H1 (cell line): ENCODE measurements at regions not wholly inside any gene's neighbourhood (a gene's known extent, or its start where the extent isn't known, plus 50 kb on each side); places are given as distances from the start of the nearest gene placed in this dataset.
"Not testable (repeated sequence)": the region's sequence is repeated elsewhere in the genome, so short reads cannot be mapped to it uniquely, and the experiment has no call there.

Experiments
- CTCF ChIA-PET: fragments of 300-600 bp; sonication (Branson Sonifier 250); formaldehyde crosslinking; loops from one replicate; lab custom pipeline; 2021; ENCODE audit not compliant: partially characterized antibody; lab: Charles Lee
- POLR2A ChIA-PET: fragments of 300-600 bp; sonication (Branson Sonifier 250); formaldehyde crosslinking; loops from one replicate; lab custom pipeline; 2021; ENCODE audit warnings: inconsistent platforms; ENCODE audit not compliant: partially characterized antibody; lab: Charles Lee
- DNase-seq, 2 experiments: peaks; one replicate each; pipeline versions ENCODE4 v3.0.0 to v3.0.0-alpha.2; 2010 to 2022; ENCODE audit warnings: low spot score in 2 of 2, low read depth in 1 of 2, mixed read lengths in 1 of 2
- FAIRE-seq: peaks from 2 replicates; lab custom pipeline; 2011; peaks lifted over from hg19 to GRCh38; lab: Jason Lieb, UNC
- H2AFZ ChIP-seq: 2 replicates; pipeline ENCODE4 v1.8.1; 2012; ENCODE audit warnings: low read length, inconsistent platforms
- H2AK5ac ChIP-seq: 2 replicates; pipeline ENCODE4 v1.6.1; 2013; ENCODE audit warnings: low read depth, low read length
- H2BK120ac ChIP-seq: replicated peaks from 2 replicates; pipeline ENCODE3; 2013; ENCODE audit warnings: low read depth, low read length, inconsistent platforms
- H2BK12ac ChIP-seq: 2 replicates; pipeline ENCODE4 v1.6.1; 2013; ENCODE audit warnings: low read depth, low read length
- H2BK15ac ChIP-seq: 2 replicates; pipeline ENCODE4 v1.6.1; 2013; ENCODE audit warnings: low read length
- H2BK20ac ChIP-seq: 2 replicates; pipeline ENCODE4 v1.6.1; 2013; ENCODE audit warnings: low read length
- H2BK5ac ChIP-seq: 2 replicates; pipeline ENCODE4 v1.6.1; 2013; ENCODE audit warnings: low read depth, low read length
- H3K14ac ChIP-seq: 2 replicates; pipeline ENCODE4 v1.6.1; 2013; ENCODE audit warnings: inconsistent platforms; ENCODE audit not compliant: insufficient read length
- H3K18ac ChIP-seq: 2 replicates; pipeline ENCODE4 v1.6.1; 2013; ENCODE audit warnings: low read length; ENCODE audit errors: extremely low read depth
- H3K23ac ChIP-seq: 2 replicates; pipeline ENCODE4 v1.6.1; 2013; ENCODE audit warnings: inconsistent platforms; ENCODE audit not compliant: insufficient read length
- H3K23me2 ChIP-seq: 2 replicates; pipeline ENCODE4 v1.6.1; 2013; ENCODE audit warnings: low read depth, low read length
- H3K27ac ChIP-seq: 2 replicates; pipeline ENCODE4 v1.6.1; 2011; ENCODE audit warnings: low read depth, low read length, inconsistent platforms
- H3K27me3 ChIP-seq, 4 experiments: replicated peaks in 1 of 4; 1 replicate in 1 of 4; 2 replicates in 3 of 4; pipeline versions ENCODE4 v1.6.1 to v1.8.1; 2011 to 2013; ENCODE audit warnings: low read length in 3 of 4, mild to moderate bottlenecking in 3 of 4, inconsistent platforms in 2 of 4, mixed read lengths in 2 of 4, moderate library complexity in 1 of 4; ENCODE audit not compliant: control insufficient read depth in 3 of 4, insufficient read depth in 3 of 4; ENCODE audit errors: extremely low read depth in 1 of 4
- H3K36me3 ChIP-seq, 4 experiments: 2 replicates each; pipeline versions ENCODE4 v1.6.1 to v1.8.1; 2011 to 2013; ENCODE audit warnings: mild to moderate bottlenecking in 4 of 4, low read length in 3 of 4, moderate library complexity in 2 of 4, control low read depth in 1 of 4, inconsistent platforms in 1 of 4; ENCODE audit not compliant: insufficient read depth in 4 of 4, control insufficient read depth in 2 of 4
- H3K4ac ChIP-seq: replicated peaks from 2 replicates; pipeline ENCODE3; 2013; ENCODE audit warnings: low read length, low read depth, mixed read lengths, inconsistent platforms; ENCODE audit not compliant: insufficient read length
- H3K4me1 ChIP-seq, 4 experiments: replicated peaks in 1 of 4; 1 replicate in 1 of 4; 2 replicates in 3 of 4; pipeline versions ENCODE4 v1.6.1 to v1.8.1; 2011 to 2013; ENCODE audit warnings: low read length in 3 of 4, inconsistent platforms in 2 of 4, mixed read lengths in 1 of 4; ENCODE audit not compliant: insufficient read depth in 4 of 4, control insufficient read depth in 3 of 4
- H3K4me2 ChIP-seq, 2 experiments: 2 replicates each; pipeline versions ENCODE4 v1.6.1 to v1.8.1; 2011 to 2013; ENCODE audit warnings: low read depth in 2 of 2, low read length in 2 of 2, control low read depth in 1 of 2, inconsistent platforms in 1 of 2, mild to moderate bottlenecking in 1 of 2; ENCODE audit not compliant: insufficient read depth in 1 of 2
- H3K4me3 ChIP-seq, 4 experiments: fragments of 200-600, 300-600 bp in 1 of 4; sonication (generic), shearing (Covaris generic), sonication (Bioruptor Twin) in 1 of 4; 2 replicates each; pipeline versions ENCODE4 v1.5.1 to v1.8.1; 2011 to 2016; ENCODE audit warnings: low read length in 4 of 4, low read depth in 3 of 4, control low read depth in 2 of 4, inconsistent platforms in 2 of 4, mild to moderate bottlenecking in 2 of 4, mixed read lengths in 1 of 4, moderate library complexity in 1 of 4; ENCODE audit not compliant: insufficient read depth in 2 of 4; ENCODE audit errors: extremely low read depth in 1 of 4
- H3K56ac ChIP-seq: replicated peaks from 2 replicates; pipeline ENCODE3; 2013; ENCODE audit warnings: low read depth, mild to moderate bottlenecking, mixed read lengths, low read length, inconsistent platforms; ENCODE audit not compliant: insufficient read length
- H3K79me1 ChIP-seq: 2 replicates; pipeline ENCODE4 v1.6.1; 2013; ENCODE audit warnings: low read depth, low read length, control low read depth
- H3K79me2 ChIP-seq, 2 experiments: 2 replicates each; pipeline versions ENCODE4 v1.6.1 to v1.8.1; 2012 to 2013; ENCODE audit warnings: low read length in 2 of 2, mild to moderate bottlenecking in 2 of 2, inconsistent platforms in 1 of 2; ENCODE audit not compliant: insufficient read depth in 2 of 2, control insufficient read depth in 1 of 2
- H3K9ac ChIP-seq, 4 experiments: replicated peaks in 1 of 4; 1 replicate in 1 of 4; 2 replicates in 3 of 4; pipeline versions ENCODE4 v1.6.1 to v1.8.1; 2011 to 2013; ENCODE audit warnings: low read depth in 3 of 4, low read length in 3 of 4, control low read depth in 2 of 4, mild to moderate bottlenecking in 2 of 4, moderate library complexity in 2 of 4, inconsistent platforms in 1 of 4; ENCODE audit errors: extremely low read depth in 1 of 4
- H3K9me3 ChIP-seq, 2 experiments: 2 replicates each; pipeline versions ENCODE4 v1.6.1 to v1.8.1; 2012 to 2013; ENCODE audit warnings: mild to moderate bottlenecking in 2 of 2, moderate library complexity in 2 of 2, control low read depth in 1 of 2, inconsistent platforms in 1 of 2, low read depth in 1 of 2, low read length in 1 of 2, mixed read lengths in 1 of 2; ENCODE audit not compliant: insufficient read depth in 2 of 2
- H4K20me1 ChIP-seq, 2 experiments: replicated peaks in 1 of 2; 2 replicates each; pipeline versions ENCODE3 to v1.8.1; 2011 to 2013; ENCODE audit warnings: inconsistent platforms in 2 of 2, low read length in 2 of 2, mild to moderate bottlenecking in 1 of 2; ENCODE audit not compliant: insufficient read depth in 2 of 2, control insufficient read depth in 1 of 2
- H4K5ac ChIP-seq: 2 replicates; pipeline ENCODE4 v1.6.1; 2013; ENCODE audit warnings: low read length, low read depth, mixed read lengths, inconsistent platforms; ENCODE audit not compliant: insufficient read length
- H4K8ac ChIP-seq: 2 replicates; pipeline ENCODE4 v1.8.0; 2013; ENCODE audit warnings: mild to moderate bottlenecking, moderate library complexity, low read length, inconsistent platforms; ENCODE audit not compliant: insufficient read depth; ENCODE audit errors: extremely low read depth
- H4K91ac ChIP-seq: replicated peaks from 2 replicates; pipeline ENCODE3; 2013; ENCODE audit warnings: low read length, mixed read lengths, inconsistent platforms; ENCODE audit not compliant: insufficient read length
- WGBS, 2 experiments: shearing (Covaris generic) in 1 of 2; methylation state at CpG; one replicate each; pipeline versions ENCODE4 v1.1.6 to v1.1.7; 2013 to 2015; ENCODE audit warnings: low lambda C conversion rate in 2 of 2, mixed read lengths in 2 of 2, inconsistent platforms in 1 of 2, low coverage in 1 of 2, missing lambda C conversion rate in 1 of 2; ENCODE audit not compliant: insufficient replicate concordance in 2 of 2, insufficient coverage in 1 of 2, insufficient read length in 1 of 2; ENCODE audit errors: extremely low coverage in 1 of 2, missing lambda C conversion rate in 1 of 2; 5-methylcytosine and 5-hydroxymethylcytosine counted together

DNA sequence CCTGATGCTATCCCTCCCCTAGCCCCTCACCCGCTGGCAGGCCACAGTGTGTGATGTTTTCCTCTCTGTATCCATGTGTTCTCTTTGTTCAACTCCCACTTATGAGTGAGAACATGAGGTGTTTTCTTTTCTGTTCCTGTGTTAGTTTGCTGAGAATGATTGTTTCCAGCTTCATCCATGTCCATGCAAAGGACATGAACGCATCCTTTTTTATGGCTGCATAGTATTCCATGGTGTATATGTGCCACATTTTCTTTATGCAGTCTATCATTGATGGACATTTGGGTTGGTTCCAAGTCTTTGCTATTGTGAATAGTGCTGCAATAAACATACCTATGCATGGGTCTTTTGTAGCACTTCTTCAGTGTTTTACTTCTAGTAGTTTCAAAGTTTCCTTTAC is 171.8 kb upstream of the MMADHC start:
- WGBS, 2 experiments, result 98% methylated on average over 2 of the region's 2 CpGs; no CpG with 5 or more reads in 1 of the 2 experiments
- H2BK120ac ChIP-seq, H3K9me3 ChIP-seq, H3K14ac ChIP-seq, H3K18ac ChIP-seq, H3K79me2 ChIP-seq, H3K79me1 ChIP-seq, H3K23ac ChIP-seq, H4K8ac ChIP-seq, H2AK5ac ChIP-seq, H3K27ac ChIP-seq, H2BK20ac ChIP-seq, H3K4ac ChIP-seq, H3K27me3 ChIP-seq, H2AFZ ChIP-seq, H3K4me2 ChIP-seq, DNase-seq, H2BK12ac ChIP-seq, H4K20me1 ChIP-seq, FAIRE-seq, H3K56ac ChIP-seq, H3K36me3 ChIP-seq, H4K91ac ChIP-seq, H4K5ac ChIP-seq, H2BK5ac ChIP-seq, H3K4me1 ChIP-seq, POLR2A ChIA-PET, H3K4me3 ChIP-seq, H3K9ac ChIP-seq, H2BK15ac ChIP-seq, H3K23me2 ChIP-seq: not testable (repeated sequence)
- CTCF ChIA-PET, result interaction anchor here (0.6 kb wide), 1 partner anchor 1889 kb away, joined by 3 read pairs; no protein-coding TSS in a partner anchor

DNA sequence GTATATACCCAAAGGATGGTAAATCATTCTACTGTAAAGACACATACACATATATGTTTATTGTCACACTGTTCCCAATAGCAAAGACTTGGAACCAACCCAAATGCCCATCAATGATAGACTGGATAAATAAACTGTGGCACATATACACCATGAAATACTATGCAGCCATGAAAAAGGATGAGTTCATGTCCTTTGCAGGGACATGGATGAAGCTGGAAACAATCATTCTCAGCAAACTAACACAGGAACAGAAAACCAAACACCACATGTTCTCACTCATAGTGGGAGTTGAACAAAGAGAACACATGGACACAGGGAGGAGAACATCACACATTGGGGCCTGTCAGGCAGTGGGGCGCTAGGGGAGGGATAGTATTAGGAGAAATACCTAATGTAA is 167.1 kb upstream of the MMADHC start:
- H2BK20ac ChIP-seq, FAIRE-seq, H2BK15ac ChIP-seq, H2BK120ac ChIP-seq, POLR2A ChIA-PET, H4K8ac ChIP-seq, H3K14ac ChIP-seq, DNase-seq, H4K20me1 ChIP-seq, CTCF ChIA-PET, H3K9ac ChIP-seq, H2AFZ ChIP-seq, H3K56ac ChIP-seq, H3K4me3 ChIP-seq, H3K4me1 ChIP-seq, H3K23me2 ChIP-seq, H3K27me3 ChIP-seq, H3K23ac ChIP-seq, H4K5ac ChIP-seq, H3K9me3 ChIP-seq, H4K91ac ChIP-seq, H2BK5ac ChIP-seq, H3K4ac ChIP-seq, H3K79me1 ChIP-seq, H3K4me2 ChIP-seq, H2BK12ac ChIP-seq, H3K79me2 ChIP-seq, H3K27ac ChIP-seq, H2AK5ac ChIP-seq, H3K18ac ChIP-seq, H3K36me3 ChIP-seq: not testable (repeated sequence)
- 93% methylated on average over 1 of the region's 1 CpG; no CpG with 5 or more reads in 1 of the 2 experiments for WGBS, 2 experiments
